ENCODE measurements at regions not wholly inside any gene's neighbourhood (a gene's known extent, or its start where the extent isn't known, plus 50 kb on each side); places are given as distances from the start of the nearest gene placed in this dataset.

DNA sequence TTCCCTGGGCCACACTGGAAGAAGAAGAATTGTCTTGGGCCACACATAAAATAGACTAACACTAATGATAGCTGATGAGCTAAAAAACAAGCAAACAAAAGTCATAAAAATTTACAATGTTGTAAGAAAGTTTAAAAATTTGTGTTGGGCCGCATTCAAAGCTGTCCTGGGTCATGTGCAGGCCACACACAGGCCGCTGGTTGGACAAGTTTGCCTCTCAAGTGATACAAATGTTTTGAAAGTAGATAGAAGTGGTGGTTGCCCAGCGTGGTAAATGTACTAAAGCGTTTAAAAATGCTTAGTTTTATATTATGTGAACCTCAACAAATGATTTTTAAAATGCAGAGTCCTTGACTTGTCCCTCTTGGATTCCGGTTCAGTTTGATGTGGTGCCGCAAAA, 94.9 kb upstream of the TBCA start:
- TF ChIP-seq, protein P1, sequence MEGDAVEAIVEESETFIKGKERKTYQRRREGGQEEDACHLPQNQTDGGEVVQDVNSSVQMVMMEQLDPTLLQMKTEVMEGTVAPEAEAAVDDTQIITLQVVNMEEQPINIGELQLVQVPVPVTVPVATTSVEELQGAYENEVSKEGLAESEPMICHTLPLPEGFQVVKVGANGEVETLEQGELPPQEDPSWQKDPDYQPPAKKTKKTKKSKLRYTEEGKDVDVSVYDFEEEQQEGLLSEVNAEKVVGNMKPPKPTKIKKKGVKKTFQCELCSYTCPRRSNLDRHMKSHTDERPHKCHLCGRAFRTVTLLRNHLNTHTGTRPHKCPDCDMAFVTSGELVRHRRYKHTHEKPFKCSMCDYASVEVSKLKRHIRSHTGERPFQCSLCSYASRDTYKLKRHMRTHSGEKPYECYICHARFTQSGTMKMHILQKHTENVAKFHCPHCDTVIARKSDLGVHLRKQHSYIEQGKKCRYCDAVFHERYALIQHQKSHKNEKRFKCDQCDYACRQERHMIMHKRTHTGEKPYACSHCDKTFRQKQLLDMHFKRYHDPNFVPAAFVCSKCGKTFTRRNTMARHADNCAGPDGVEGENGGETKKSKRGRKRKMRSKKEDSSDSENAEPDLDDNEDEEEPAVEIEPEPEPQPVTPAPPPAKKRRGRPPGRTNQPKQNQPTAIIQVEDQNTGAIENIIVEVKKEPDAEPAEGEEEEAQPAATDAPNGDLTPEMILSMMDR (IDR thresholded peaks at IDR 0.05), result no peak
- TF ChIP-seq POLR2A (IDR thresholded peaks at IDR 0.05), result no peak

Measured in Peyer's patch (tissue), 4 donors.